Stimulated activated naive CD8-positive, alpha-beta T cell treated with anti-CD3 and anti-CD28 coated beads, Interleukin-15, Interleukin-2, amounts not matched to agents 100 ng/mL and 50 ng/mL, for 24 hours (primary cell): ENCODE measurements at regions not wholly inside any gene's neighbourhood (a gene's known extent, or its start where the extent isn't known, plus 50 kb on each side); places are given as distances from the start of the nearest gene placed in this dataset.
"Not testable (repeated sequence)": the region's sequence is repeated elsewhere in the genome, so short reads cannot be mapped to it uniquely, and the experiment has no call there.

Experiments used
- H3K27ac Mint-ChIP-seq: one replicate; pipeline ENCODE4 v1.8.0; 2021; ENCODE audit warnings: mild to moderate bottlenecking, mixed read lengths
- H3K27me3 Mint-ChIP-seq: one replicate; pipeline ENCODE4 v1.8.0; 2021; ENCODE audit warnings: mixed read lengths
- H3K36me3 Mint-ChIP-seq: one replicate; pipeline ENCODE4 v1.8.0; 2021; ENCODE audit warnings: low read depth, mixed read lengths
- H3K4me1 Mint-ChIP-seq: one replicate; pipeline ENCODE4 v1.8.0; 2021; ENCODE audit warnings: low read depth, mixed read lengths
- H3K4me3 Mint-ChIP-seq: one replicate; pipeline ENCODE4 v1.8.0; 2021; ENCODE audit warnings: mild to moderate bottlenecking, mixed read lengths
- H3K9me3 Mint-ChIP-seq: one replicate; pipeline ENCODE4 v1.8.0; 2021; ENCODE audit warnings: mixed read lengths

DNA sequence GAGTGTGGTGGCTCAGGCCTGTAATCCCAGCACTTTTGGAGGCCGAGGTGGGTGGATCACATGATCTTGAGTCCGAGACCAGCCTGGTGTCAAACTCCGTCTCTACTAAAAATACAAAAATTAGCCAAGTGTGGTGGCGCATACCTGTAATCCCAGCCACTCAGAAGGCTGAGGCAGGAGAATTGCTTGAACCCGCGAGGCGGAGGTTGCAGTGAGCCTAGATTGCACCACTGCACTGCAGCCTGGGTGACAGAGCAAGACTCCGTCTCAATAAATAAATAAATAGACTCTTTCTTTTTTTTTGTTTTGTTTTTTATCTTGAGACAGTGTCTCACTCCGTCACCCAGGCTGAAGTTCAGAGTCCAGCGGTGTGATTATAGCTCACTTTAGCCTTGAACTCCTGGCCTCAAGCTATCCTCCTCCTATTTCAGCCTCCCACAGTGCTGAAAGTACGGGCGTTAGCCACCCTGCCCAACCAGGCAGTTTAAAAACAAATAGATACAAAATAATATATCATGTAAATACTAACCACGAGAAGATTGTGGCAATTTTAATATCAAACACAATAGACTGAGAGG is 1158.0 kb upstream of the TMEFF2 start:
- peaks cover 13% of the 10 kb centered on the region for H3K4me1 Mint-ChIP-seq
- H3K36me3 Mint-ChIP-seq, H3K9me3 Mint-ChIP-seq, H3K27me3 Mint-ChIP-seq, H3K27ac Mint-ChIP-seq, H3K4me3 Mint-ChIP-seq: not testable (repeated sequence)

DNA sequence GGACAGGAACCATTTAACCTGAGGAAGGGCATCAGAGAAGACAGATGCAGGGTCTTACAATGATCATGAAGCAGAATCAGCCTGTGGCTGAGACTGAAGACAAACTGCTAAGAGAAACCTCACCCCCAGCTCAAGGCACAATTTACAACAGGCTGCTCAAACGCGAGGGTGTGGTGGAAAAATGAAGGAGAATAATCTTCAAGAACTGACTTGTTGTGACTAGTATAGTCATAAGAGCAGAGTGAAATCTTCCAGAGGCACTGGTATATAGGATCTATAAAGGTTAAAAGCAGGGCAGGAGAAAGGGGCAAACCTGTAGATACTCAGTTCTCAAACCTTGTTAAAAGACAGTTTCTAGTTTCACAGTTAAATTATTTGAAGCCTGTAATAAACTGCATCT is 1155.8 kb upstream of the TMEFF2 start:
- Mint-ChIP-seq H3K27me3 (no peaks in the 10 kb centered on the region), H3K4me1 (peaks cover 20% of the 10 kb centered on the region), H3K36me3 (no peaks in the 10 kb centered on the region), H3K4me3 (no peak overlapping the region), H3K9me3 (no peaks in the 10 kb centered on the region), H3K27ac (no peak overlapping the region)

DNA sequence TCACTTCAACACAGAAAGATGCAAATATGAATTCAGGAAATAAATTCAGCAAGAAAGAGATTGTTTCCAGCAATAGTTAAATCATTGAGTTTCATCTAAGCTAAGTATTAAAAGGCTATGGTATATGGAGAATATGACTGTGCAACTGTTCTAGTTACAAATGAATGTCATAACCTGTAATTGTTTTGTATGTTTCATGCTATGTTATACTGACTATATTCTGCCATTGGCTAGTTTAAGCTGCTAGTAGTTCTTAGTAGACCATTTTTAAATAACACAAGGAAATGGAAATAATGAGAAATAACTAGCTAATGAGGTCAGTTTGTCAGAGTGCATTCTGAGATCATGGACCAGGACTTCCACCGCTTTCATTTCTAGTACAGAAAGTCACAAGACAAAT is 1154.9 kb upstream of the TMEFF2 start:
- Mint-ChIP-seq H3K4me3 (no peak overlapping the region), H3K4me1 (peaks cover 20% of the 10 kb centered on the region), H3K9me3 (no peaks in the 10 kb centered on the region), H3K27ac (no peak overlapping the region), H3K27me3 (no peaks in the 10 kb centered on the region), H3K36me3 (no peaks in the 10 kb centered on the region)

DNA sequence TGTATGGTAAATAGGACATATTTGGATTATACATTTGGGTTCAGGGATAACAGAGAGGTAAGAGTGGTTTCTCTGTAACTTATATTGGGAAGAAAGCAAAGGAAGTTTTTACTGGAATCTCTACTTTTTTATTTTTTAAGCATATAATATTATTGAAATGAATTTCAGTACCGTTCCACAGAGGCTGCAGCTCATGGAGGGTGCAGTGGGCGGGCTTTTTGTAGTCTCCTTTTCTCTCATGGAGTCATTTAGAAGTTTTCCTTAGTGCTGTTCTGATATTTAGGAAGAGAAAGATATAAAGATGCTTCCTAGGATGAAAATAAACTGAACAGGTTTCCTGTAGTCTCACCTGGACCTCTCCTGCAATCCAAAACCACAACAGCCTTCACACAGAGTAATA is 1153.3 kb upstream of the TMEFF2 start:
- H3K27me3 Mint-ChIP-seq = no peaks in the 10 kb centered on the region
- H3K4me1 Mint-ChIP-seq = peaks cover 20% of the 10 kb centered on the region
- no peaks in the 10 kb centered on the region for H3K36me3 Mint-ChIP-seq
- H3K9me3 Mint-ChIP-seq = no peaks in the 10 kb centered on the region
- peak overlapping the region; percentile 67 for H3K27ac Mint-ChIP-seq
- H3K4me3 Mint-ChIP-seq = peak overlapping the region; percentile 74

DNA sequence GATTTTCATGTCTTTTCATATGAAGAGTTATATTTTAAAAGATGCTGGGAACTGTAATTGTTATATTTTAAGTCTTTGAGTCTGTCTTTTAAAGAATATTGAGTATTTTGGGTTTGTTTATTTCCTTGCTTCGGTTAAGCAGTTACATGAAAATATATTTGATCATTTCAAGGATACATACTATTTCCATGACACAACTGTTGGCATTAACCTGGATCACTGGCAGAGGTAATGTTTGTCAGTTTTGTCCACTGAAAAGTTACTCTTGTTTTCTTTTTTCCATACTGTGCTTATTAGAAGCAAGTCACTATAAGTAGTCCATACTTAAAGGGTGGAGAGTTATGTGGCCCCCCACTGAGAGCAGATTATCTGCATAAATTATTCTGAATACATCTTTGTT is 1142.0 kb upstream of the TMEFF2 start:
- no peaks in the 10 kb centered on the region for H3K9me3 Mint-ChIP-seq
- H3K4me1 Mint-ChIP-seq = no peaks in the 10 kb centered on the region
- H3K4me3 Mint-ChIP-seq = no peak overlapping the region
- H3K36me3 Mint-ChIP-seq = no peaks in the 10 kb centered on the region
- H3K27ac Mint-ChIP-seq = no peak overlapping the region
- H3K27me3 Mint-ChIP-seq = no peaks in the 10 kb centered on the region

- no peak overlapping the region for H3K4me3 Mint-ChIP-seq
Observed at GRCh38 chr2:193334401-193334800, 1139.7 kb upstream of the TMEFF2 start.

GRCh38 chr2:193333539-193333938 is 1138.8 kb upstream of the TMEFF2 start:
- H3K27me3 Mint-ChIP-seq = no peaks in the 10 kb centered on the region
- H3K27ac Mint-ChIP-seq = no peak overlapping the region
- H3K36me3 Mint-ChIP-seq = no peaks in the 10 kb centered on the region
- H3K9me3 Mint-ChIP-seq = no peaks in the 10 kb centered on the region
- H3K4me1 Mint-ChIP-seq = no peaks in the 10 kb centered on the region
- H3K4me3 Mint-ChIP-seq = no peak overlapping the region

More at GRCh38 chr2:193334401-193334800, 1139.7 kb upstream of the TMEFF2 start:
- Mint-ChIP-seq H3K9me3 (no peaks in the 10 kb centered on the region), H3K27ac (no peak overlapping the region), H3K36me3 (no peaks in the 10 kb centered on the region), H3K27me3 (no peaks in the 10 kb centered on the region), H3K4me1 (no peaks in the 10 kb centered on the region)

- Mint-ChIP-seq H3K9me3 (no peaks in the 10 kb centered on the region), H3K27ac (no peak overlapping the region), H3K36me3 (no peaks in the 10 kb centered on the region), H3K27me3 (no peaks in the 10 kb centered on the region), H3K4me1 (no peaks in the 10 kb centered on the region), H3K4me3 (no peak overlapping the region)
Observed at GRCh38 chr2:193332941-193333340, 1138.2 kb upstream of the TMEFF2 start.

GRCh38 chr2:193331676-193332075 is 1136.9 kb upstream of the TMEFF2 start:
- no peaks in the 10 kb centered on the region for H3K36me3 Mint-ChIP-seq
- no peaks in the 10 kb centered on the region for H3K4me1 Mint-ChIP-seq
- H3K27me3 Mint-ChIP-seq = no peaks in the 10 kb centered on the region
- H3K27ac Mint-ChIP-seq = no peak overlapping the region
- peaks cover 3% of the 10 kb centered on the region for H3K9me3 Mint-ChIP-seq
- no peak overlapping the region for H3K4me3 Mint-ChIP-seq

GRCh38 chr2:193326296-193326695 is 1131.6 kb upstream of the TMEFF2 start:
- no peak overlapping the region for H3K4me3 Mint-ChIP-seq
- H3K27ac Mint-ChIP-seq = no peak overlapping the region
- H3K9me3 Mint-ChIP-seq = peaks cover 3% of the 10 kb centered on the region
- no peaks in the 10 kb centered on the region for H3K36me3 Mint-ChIP-seq
- no peaks in the 10 kb centered on the region for H3K4me1 Mint-ChIP-seq
- H3K27me3 Mint-ChIP-seq = no peaks in the 10 kb centered on the region

DNA sequence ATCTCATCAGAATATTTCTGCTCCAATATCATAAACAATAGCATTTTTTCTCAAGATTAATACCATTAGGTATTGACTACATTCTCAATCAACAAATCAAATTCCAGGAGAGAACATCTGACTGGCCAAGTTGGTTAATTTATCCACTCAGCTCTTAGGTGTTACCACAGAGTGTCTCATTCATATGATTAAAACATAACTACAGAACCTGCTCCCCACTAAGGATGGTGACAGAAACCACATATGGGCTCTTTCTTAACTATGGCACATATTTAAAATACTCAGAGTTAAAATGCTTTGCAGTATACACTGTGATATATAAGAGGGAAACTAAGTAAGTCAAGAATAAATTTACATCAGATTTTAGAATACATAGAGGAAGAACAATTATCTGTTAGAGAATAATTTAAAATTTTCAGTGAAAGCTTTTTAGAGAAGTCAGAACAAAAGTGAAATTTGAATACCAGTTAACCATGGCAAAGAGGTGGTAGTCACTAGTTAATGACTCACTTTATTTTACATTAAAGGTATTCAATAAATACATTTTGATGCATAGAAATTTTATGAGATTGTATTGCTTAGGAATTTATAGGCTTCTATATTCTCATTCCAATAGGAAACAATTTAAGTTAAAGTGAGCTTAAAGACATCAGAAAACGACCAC is 1120.8 kb upstream of the TMEFF2 start:
- no peaks in the 10 kb centered on the region for H3K36me3 Mint-ChIP-seq
- H3K4me1 Mint-ChIP-seq = peaks cover 6% of the 10 kb centered on the region
- no peaks in the 10 kb centered on the region for H3K27me3 Mint-ChIP-seq
- H3K9me3 Mint-ChIP-seq = no peaks in the 10 kb centered on the region
- no peak overlapping the region for H3K4me3 Mint-ChIP-seq
- no peak overlapping the region for H3K27ac Mint-ChIP-seq

DNA sequence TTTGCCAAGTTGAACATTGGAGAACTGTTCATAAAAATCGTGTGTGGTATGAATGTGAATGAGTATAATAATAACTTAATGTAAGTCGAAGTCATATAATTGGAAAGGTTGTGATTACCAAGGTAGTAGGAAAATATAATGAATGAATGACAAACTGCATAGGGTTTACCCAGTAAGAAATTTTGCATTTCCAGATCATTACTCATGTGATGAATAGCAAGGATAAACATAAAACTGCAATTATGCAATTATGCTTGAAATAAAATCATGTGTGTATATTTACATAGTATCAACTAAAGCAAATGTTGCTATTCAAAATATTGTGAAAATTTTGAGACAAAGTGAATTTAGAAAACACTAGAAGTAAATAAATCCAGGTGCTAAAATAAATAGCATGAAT is 1108.7 kb upstream of the TMEFF2 start:
- Mint-ChIP-seq H3K36me3 (no peaks in the 10 kb centered on the region), H3K9me3 (no peaks in the 10 kb centered on the region), H3K27me3 (no peaks in the 10 kb centered on the region), H3K4me3 (no peak overlapping the region), H3K27ac (no peak overlapping the region), H3K4me1 (no peaks in the 10 kb centered on the region)

GRCh38 chr2:193294371-193294770 is 1099.6 kb upstream of the TMEFF2 start:
- H3K9me3 Mint-ChIP-seq = peaks cover 6% of the 10 kb centered on the region
- no peak overlapping the region for H3K27ac Mint-ChIP-seq
- H3K4me3 Mint-ChIP-seq = no peak overlapping the region
- no peaks in the 10 kb centered on the region for H3K4me1 Mint-ChIP-seq
- no peaks in the 10 kb centered on the region for H3K36me3 Mint-ChIP-seq
- H3K27me3 Mint-ChIP-seq = no peaks in the 10 kb centered on the region

DNA sequence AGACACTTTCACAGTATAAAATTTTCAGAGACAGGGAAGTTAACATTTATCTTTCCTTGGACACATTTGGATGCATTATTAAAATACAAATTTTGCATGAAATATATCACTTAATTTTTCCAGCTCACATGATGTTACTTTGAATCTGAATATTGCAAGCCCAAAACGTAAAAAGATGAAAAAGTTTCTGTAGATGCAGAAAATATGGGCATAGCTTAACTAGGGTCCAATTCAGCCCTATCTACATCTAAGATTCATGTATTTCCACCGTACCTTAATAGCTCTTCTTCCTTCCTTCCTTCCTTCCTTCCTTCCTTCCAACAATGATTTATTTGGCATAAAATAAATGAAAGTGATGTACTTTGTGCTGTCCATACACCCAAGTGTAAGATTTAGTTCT is 1084.6 kb upstream of the TMEFF2 start:
- Mint-ChIP-seq H3K4me3 (no peak overlapping the region), H3K27ac (no peak overlapping the region), H3K27me3 (no peaks in the 10 kb centered on the region), H3K9me3 (peaks cover 3% of the 10 kb centered on the region), H3K36me3 (no peaks in the 10 kb centered on the region), H3K4me1 (no peaks in the 10 kb centered on the region)

GRCh38 chr2:193276988-193277387 is 1082.3 kb upstream of the TMEFF2 start:
- Mint-ChIP-seq H3K36me3 (no peaks in the 10 kb centered on the region), H3K9me3 (no peaks in the 10 kb centered on the region), H3K4me3 (no peak overlapping the region), H3K27me3 (no peaks in the 10 kb centered on the region), H3K27ac (no peak overlapping the region), H3K4me1 (no peaks in the 10 kb centered on the region)

- H3K9me3 Mint-ChIP-seq = no peaks in the 10 kb centered on the region
- H3K4me1 Mint-ChIP-seq = no peaks in the 10 kb centered on the region
- no peaks in the 10 kb centered on the region for H3K36me3 Mint-ChIP-seq
- no peak overlapping the region for H3K27ac Mint-ChIP-seq
- H3K27me3 Mint-ChIP-seq = no peaks in the 10 kb centered on the region
- no peak overlapping the region for H3K4me3 Mint-ChIP-seq
Observed at GRCh38 chr2:193276560-193276959, 1081.8 kb upstream of the TMEFF2 start.
